ENCODE measurements at regions not wholly inside any gene's neighbourhood (a gene's known extent, or its start where the extent isn't known, plus 50 kb on each side); places are given as distances from the start of the nearest gene placed in this dataset.

DNA sequence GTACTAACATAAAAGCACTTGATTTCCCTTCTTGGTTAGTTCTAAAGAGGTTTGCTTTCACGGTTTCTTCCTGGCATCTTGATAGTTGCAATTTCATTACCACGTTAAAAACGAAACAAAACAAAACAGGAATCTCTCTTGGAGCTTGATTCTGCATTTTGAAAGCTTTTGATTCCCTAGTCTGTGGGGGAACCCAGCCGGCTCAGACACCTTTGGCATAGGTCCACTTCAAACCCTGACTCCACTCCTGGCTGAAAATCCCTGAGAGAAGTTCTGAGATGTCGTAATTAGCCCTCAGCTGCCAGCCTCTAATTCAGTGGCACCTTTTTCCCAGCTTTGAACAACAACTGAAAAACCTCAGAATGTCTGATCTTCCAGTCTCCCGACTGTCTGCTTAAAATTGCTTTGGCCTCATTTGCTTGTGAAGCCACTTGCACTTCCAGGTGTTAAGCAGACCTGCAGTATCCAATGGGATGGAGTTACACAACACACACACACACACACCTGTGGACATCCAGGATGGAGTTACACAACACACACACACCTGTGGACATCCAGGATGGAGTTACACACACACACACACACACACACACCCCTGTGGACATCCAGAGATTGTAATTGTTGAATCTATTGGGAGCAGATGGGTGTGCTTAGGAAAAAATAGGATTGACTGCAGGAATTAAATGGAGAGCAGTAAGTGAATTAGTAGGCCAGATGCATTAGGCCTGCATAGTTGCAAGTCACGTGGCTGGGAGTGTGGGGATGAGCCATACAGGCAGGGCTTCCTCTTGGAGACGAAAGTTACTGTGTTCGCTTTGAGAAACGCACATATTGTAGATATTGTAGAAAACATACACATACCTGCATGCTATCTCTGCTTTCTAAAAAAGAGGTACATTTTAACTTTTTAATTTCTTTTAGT, 285.6 kb upstream of the FMN2 start:
- Histone ChIP-seq H3K4me1 (ENCODE audit: insufficient read depth, low read length) (peaks cover 21% of the 10 kb centered on the region), H3K9me3 (ENCODE audit: low read length) (no peaks in the 10 kb centered on the region), H2AFZ (ENCODE audit: low read depth, low read length) (no peak overlapping the region), H3K36me3 (ENCODE audit: insufficient read depth, low read length) (no peaks in the 10 kb centered on the region), H3K27me3 (ENCODE audit: insufficient read depth, low read length) (no peaks in the 10 kb centered on the region), H3K4me3 (ENCODE audit: low read length) (no peak overlapping the region)

GRCh38 chr1:239806897-239807296, 284.8 kb upstream of the FMN2 start:
- no peaks in the 10 kb centered on the region for H3K27me3 ChIP-seq (ENCODE audit: insufficient read depth, low read length)
- no peak overlapping the region for H3K4me3 ChIP-seq (ENCODE audit: low read length)
- no peaks in the 10 kb centered on the region for H3K36me3 ChIP-seq (ENCODE audit: insufficient read depth, low read length)
- no peak overlapping the region for H2AFZ ChIP-seq (ENCODE audit: low read depth, low read length)
- H3K9me3 ChIP-seq (ENCODE audit: low read length): no peaks in the 10 kb centered on the region
- peaks cover 28% of the 10 kb centered on the region for H3K4me1 ChIP-seq (ENCODE audit: insufficient read depth, low read length)

DNA sequence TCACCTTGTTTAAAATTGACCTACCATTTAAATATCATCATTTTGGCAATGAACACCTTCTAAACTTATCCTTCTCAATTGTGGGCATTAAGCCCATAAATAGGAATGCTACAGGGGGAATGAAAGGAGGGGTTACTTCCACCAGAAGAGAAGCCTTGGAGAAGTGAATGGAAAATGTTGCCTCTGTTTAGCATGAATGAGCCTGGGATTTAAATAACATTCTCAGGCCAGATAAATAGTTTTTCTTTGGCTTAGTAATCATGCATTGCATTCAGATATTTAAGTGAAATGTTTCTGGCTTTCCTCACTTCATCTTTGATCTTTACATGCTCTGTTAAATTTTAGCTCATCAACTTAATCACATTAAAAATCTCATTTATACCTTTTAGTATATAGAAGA, 284.3 kb upstream of the FMN2 start:
- Histone ChIP-seq H3K4me3 (ENCODE audit: low read length) (no peak overlapping the region), H3K36me3 (ENCODE audit: insufficient read depth, low read length) (no peaks in the 10 kb centered on the region), H3K4me1 (ENCODE audit: insufficient read depth, low read length) (peaks cover 29% of the 10 kb centered on the region), H3K27me3 (ENCODE audit: insufficient read depth, low read length) (no peaks in the 10 kb centered on the region), H2AFZ (ENCODE audit: low read depth, low read length) (no peak overlapping the region), H3K9me3 (ENCODE audit: low read length) (no peaks in the 10 kb centered on the region)

- Histone ChIP-seq H3K4me1 (ENCODE audit: insufficient read depth, low read length) (peaks cover 29% of the 10 kb centered on the region), H3K4me3 (ENCODE audit: low read length) (no peak overlapping the region), H3K27me3 (ENCODE audit: insufficient read depth, low read length) (no peaks in the 10 kb centered on the region), H2AFZ (ENCODE audit: low read depth, low read length) (peak overlapping the region; percentile 33), H3K9me3 (ENCODE audit: low read length) (no peaks in the 10 kb centered on the region), H3K36me3 (ENCODE audit: insufficient read depth, low read length) (no peaks in the 10 kb centered on the region)
Measured at GRCh38 chr1:239810061-239810481, 281.6 kb upstream of the FMN2 start.

DNA sequence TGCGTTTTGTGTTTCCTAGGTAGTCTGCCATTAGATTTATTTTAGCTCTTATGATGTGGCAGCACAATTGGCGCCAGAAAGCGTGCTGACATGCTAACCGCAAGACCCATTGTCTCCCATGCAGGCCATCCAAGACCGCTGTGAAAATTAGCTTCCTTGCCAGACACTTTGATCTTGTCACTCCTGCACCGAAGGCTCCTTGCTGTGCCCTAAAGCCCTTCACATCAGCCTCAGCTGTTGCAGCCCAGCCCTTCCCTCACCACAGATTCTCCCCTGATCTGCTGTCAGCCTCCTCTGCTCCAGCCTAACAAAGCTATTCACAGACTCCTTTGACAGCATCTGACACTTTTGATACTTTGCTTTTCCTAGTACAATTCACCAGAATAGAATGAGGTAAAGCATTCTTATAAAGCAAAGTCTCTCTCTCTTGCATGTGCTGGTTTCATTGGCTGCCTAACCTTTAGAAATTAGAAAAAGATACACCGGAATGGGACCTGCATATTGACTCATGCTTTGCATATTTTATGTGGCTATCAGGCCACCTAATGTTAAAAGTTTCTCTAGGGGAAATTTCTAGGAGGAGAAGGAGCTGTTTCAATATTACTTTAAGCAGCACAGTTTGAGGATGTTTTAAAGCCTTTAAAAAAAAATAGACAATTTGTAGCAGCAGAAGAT, 280.3 kb upstream of the FMN2 start:
- no peak overlapping the region for H2AFZ ChIP-seq (ENCODE audit: low read depth, low read length)
- H3K4me3 ChIP-seq (ENCODE audit: low read length): peak overlapping the region; percentile 30
- H3K36me3 ChIP-seq (ENCODE audit: insufficient read depth, low read length): no peaks in the 10 kb centered on the region
- H3K4me1 ChIP-seq (ENCODE audit: insufficient read depth, low read length): peaks cover 35% of the 10 kb centered on the region
- H3K27me3 ChIP-seq (ENCODE audit: insufficient read depth, low read length): no peaks in the 10 kb centered on the region
- no peaks in the 10 kb centered on the region for H3K9me3 ChIP-seq (ENCODE audit: low read length)

- Histone ChIP-seq H3K4me1 (ENCODE audit: insufficient read depth, low read length) (peaks cover 32% of the 10 kb centered on the region), H2AFZ (ENCODE audit: low read depth, low read length) (no peak overlapping the region), H3K36me3 (ENCODE audit: insufficient read depth, low read length) (no peaks in the 10 kb centered on the region), H3K4me3 (ENCODE audit: low read length) (no peak overlapping the region), H3K9me3 (ENCODE audit: low read length) (no peaks in the 10 kb centered on the region), H3K27me3 (ENCODE audit: insufficient read depth, low read length) (no peaks in the 10 kb centered on the region)
Measured at GRCh38 chr1:239812580-239812979, 279.1 kb upstream of the FMN2 start.

DNA sequence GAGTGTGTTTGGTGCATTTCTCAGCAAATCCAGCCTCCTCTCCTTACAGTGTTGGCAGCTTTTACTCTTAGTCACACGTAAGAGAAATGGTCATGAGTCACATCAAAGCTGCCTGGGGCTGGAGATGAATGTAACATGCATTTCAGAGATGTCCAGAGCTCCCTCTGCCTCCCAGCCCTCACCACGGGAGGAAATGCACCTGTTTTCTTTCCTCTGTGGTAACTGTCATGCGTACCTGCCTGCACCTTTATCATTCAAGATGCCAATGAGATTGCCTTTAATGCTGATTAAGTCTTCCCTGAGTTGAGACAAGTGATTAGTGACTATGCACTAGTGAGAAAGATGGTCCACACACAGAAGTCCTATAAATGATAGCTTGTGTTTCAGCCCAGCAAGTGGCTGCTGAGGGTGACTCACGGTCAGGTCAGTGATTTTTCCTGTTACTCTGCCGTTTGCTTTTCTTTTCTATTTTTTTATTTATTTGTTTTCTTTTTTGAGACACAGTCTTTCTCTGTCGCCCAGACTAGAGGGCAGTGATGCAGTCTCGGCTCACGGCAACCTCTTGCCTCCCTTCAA, 277.3 kb upstream of the FMN2 start:
- Histone ChIP-seq H3K27me3 (ENCODE audit: insufficient read depth, low read length) (no peaks in the 10 kb centered on the region), H2AFZ (ENCODE audit: low read depth, low read length) (no peak overlapping the region), H3K9me3 (ENCODE audit: low read length) (no peaks in the 10 kb centered on the region), H3K36me3 (ENCODE audit: insufficient read depth, low read length) (no peaks in the 10 kb centered on the region), H3K4me3 (ENCODE audit: low read length) (no peak overlapping the region), H3K4me1 (ENCODE audit: insufficient read depth, low read length) (peaks cover 30% of the 10 kb centered on the region)

DNA sequence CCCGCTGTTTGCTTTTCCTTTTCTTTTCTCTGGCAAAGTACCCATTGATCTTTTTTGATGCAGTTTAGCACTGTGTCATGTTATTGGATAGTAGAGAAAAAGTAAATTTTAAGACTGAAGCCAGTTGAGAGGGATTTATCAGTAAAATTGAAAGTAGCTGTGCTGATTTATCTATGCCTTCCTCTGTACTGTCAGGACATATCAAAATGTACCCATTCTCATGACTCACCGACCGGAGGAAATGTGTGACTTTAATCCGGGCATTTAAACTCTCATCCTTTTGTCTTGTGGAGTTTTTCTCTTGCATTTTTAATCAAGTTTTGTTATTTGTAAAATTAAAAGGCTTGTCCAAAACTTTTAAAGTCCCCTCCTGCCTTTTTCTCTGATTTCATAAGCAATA, 276.6 kb upstream of the FMN2 start:
- Histone ChIP-seq H3K4me1 (ENCODE audit: insufficient read depth, low read length) (peaks cover 25% of the 10 kb centered on the region), H3K36me3 (ENCODE audit: insufficient read depth, low read length) (no peaks in the 10 kb centered on the region), H3K27me3 (ENCODE audit: insufficient read depth, low read length) (no peaks in the 10 kb centered on the region), H2AFZ (ENCODE audit: low read depth, low read length) (no peak overlapping the region), H3K9me3 (ENCODE audit: low read length) (no peaks in the 10 kb centered on the region), H3K4me3 (ENCODE audit: low read length) (no peak overlapping the region)

GRCh38 chr1:239816081-239816782, 275.5 kb upstream of the FMN2 start:
- H3K9me3 ChIP-seq (ENCODE audit: low read length): no peaks in the 10 kb centered on the region
- H3K4me3 ChIP-seq (ENCODE audit: low read length): no peak overlapping the region
- H3K4me1 ChIP-seq (ENCODE audit: insufficient read depth, low read length): peaks cover 13% of the 10 kb centered on the region
- no peaks in the 10 kb centered on the region for H3K27me3 ChIP-seq (ENCODE audit: insufficient read depth, low read length)
- H2AFZ ChIP-seq (ENCODE audit: low read depth, low read length): no peak overlapping the region
- H3K36me3 ChIP-seq (ENCODE audit: insufficient read depth, low read length): no peaks in the 10 kb centered on the region

DNA sequence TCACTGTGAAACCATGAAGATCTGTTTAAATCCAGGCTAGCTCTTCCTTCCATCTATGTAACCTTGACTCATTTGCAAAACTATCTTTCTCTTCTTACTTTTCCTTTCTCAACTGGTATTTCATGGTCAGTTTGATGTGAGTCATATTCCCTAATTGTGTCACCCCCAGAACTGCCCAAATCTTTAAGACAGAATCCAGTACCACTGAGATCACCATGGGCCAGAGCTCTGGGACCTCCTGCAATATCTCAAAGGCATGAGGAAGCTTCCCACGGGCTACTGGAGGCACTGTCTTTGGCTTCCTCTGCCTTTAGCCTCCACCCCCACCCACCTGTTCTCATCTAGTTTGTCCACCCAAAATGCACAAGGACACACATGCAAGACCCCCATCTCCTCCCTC, 274.4 kb upstream of the FMN2 start:
- H2AFZ ChIP-seq (ENCODE audit: low read depth, low read length): no peak overlapping the region
- no peaks in the 10 kb centered on the region for H3K27me3 ChIP-seq (ENCODE audit: insufficient read depth, low read length)
- H3K4me1 ChIP-seq (ENCODE audit: insufficient read depth, low read length): peaks cover 6% of the 10 kb centered on the region
- H3K36me3 ChIP-seq (ENCODE audit: insufficient read depth, low read length): no peaks in the 10 kb centered on the region
- no peaks in the 10 kb centered on the region for H3K9me3 ChIP-seq (ENCODE audit: low read length)
- H3K4me3 ChIP-seq (ENCODE audit: low read length): no peak overlapping the region

- H2AFZ ChIP-seq (ENCODE audit: low read depth, low read length): no peak overlapping the region
- H3K4me1 ChIP-seq (ENCODE audit: insufficient read depth, low read length): peaks cover 6% of the 10 kb centered on the region
- no peaks in the 10 kb centered on the region for H3K36me3 ChIP-seq (ENCODE audit: insufficient read depth, low read length)
- H3K9me3 ChIP-seq (ENCODE audit: low read length): no peaks in the 10 kb centered on the region
- no peak overlapping the region for H3K4me3 ChIP-seq (ENCODE audit: low read length)
- H3K27me3 ChIP-seq (ENCODE audit: insufficient read depth, low read length): no peaks in the 10 kb centered on the region
Measured at GRCh38 chr1:239817801-239818200, 273.9 kb upstream of the FMN2 start.

- H3K4me1 ChIP-seq (ENCODE audit: insufficient read depth, low read length): peaks cover 6% of the 10 kb centered on the region
- no peaks in the 10 kb centered on the region for H3K9me3 ChIP-seq (ENCODE audit: low read length)
- H2AFZ ChIP-seq (ENCODE audit: low read depth, low read length): no peak overlapping the region
- H3K27me3 ChIP-seq (ENCODE audit: insufficient read depth, low read length): no peaks in the 10 kb centered on the region
- H3K36me3 ChIP-seq (ENCODE audit: insufficient read depth, low read length): no peaks in the 10 kb centered on the region
- H3K4me3 ChIP-seq (ENCODE audit: low read length): no peak overlapping the region
Measured at GRCh38 chr1:239819096-239819495, 272.6 kb upstream of the FMN2 start.

DNA sequence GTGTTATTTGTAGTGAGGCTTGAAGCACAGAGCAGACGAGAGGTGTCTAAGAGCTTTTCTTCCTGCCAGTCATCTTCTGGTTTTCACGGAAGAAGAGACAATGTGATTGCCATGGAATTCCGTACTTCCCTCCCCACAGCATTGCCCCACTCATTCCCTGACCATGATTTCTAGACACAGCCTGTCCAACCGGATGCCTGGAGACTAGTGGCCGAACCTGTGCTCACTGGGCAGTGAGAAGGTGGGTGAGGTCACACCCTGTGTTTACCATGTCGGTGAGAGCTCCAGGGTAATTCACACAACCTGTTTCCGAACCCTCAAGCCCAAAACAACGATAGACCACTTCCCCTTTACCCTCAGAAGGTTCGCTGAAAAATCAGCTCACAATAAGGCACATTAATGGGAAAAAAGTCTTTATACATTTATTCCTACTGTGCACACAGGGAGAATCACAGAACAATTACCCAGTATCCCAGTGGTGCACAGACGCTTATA, 271.9 kb upstream of the FMN2 start:
- no peaks in the 10 kb centered on the region for H3K27me3 ChIP-seq (ENCODE audit: insufficient read depth, low read length)
- no peaks in the 10 kb centered on the region for H3K36me3 ChIP-seq (ENCODE audit: insufficient read depth, low read length)
- peaks cover 6% of the 10 kb centered on the region for H3K4me1 ChIP-seq (ENCODE audit: insufficient read depth, low read length)
- no peaks in the 10 kb centered on the region for H3K9me3 ChIP-seq (ENCODE audit: low read length)
- H3K4me3 ChIP-seq (ENCODE audit: low read length): no peak overlapping the region
- H2AFZ ChIP-seq (ENCODE audit: low read depth, low read length): no peak overlapping the region
